Spleen (tissue), 11 donors: ENCODE measurements at regions not wholly inside any gene's neighbourhood (a gene's known extent, or its start where the extent isn't known, plus 50 kb on each side); places are given as distances from the start of the nearest gene placed in this dataset.

Experiments used
- DNase-seq: peaks from one replicate; pipeline ENCODE4 v3.0.0-alpha.2; 2020
- H3K27ac ChIP-seq, 8 donors: fragments of 200-600 bp; sonication (generic) in 7 of 8; 1 replicate in 4 of 8; 2 replicates in 4 of 8; pipeline versions ENCODE4 v1.5.0 to v1.8.0; 2016 to 2021; ENCODE audit warnings: inconsistent platforms in 4 of 8, mild to moderate bottlenecking in 4 of 8, moderate library complexity in 1 of 8
- H3K27me3 ChIP-seq, 7 donors: fragments of 200-600 bp; sonication (generic) in 6 of 7; replicated peaks in 1 of 7; 1 replicate in 4 of 7; 2 replicates in 3 of 7; pipeline versions ENCODE4 v1.5.0 to v1.8.0; 2016 to 2021; ENCODE audit warnings: inconsistent platforms in 3 of 7, mild to moderate bottlenecking in 1 of 7
- H3K36me3 ChIP-seq, 6 donors: fragments of 200-600 bp; sonication (generic) in 5 of 6; 1 replicate in 4 of 6; 2 replicates in 2 of 6; pipeline versions ENCODE4 v1.5.0 to v1.8.0; 2016 to 2021; ENCODE audit warnings: inconsistent platforms in 2 of 6
- H3K4me1 ChIP-seq, 6 donors: fragments of 200-600 bp; sonication (generic) in 5 of 6; 1 replicate in 3 of 6; 2 replicates in 3 of 6; pipeline versions ENCODE4 v1.5.0 to v1.8.0; 2016 to 2021; ENCODE audit warnings: inconsistent platforms in 3 of 6
- H3K4me3 ChIP-seq, 8 donors: fragments of 200-600 bp; sonication (generic) in 7 of 8; 1 replicate in 4 of 8; 2 replicates in 4 of 8; pipeline versions ENCODE4 v1.5.0 to v1.8.0; 2016 to 2021; ENCODE audit warnings: inconsistent platforms in 4 of 8, mild to moderate bottlenecking in 4 of 8, moderate library complexity in 2 of 8
- H3K9me3 ChIP-seq, 8 donors: fragments of 200-600 bp; sonication (generic) in 7 of 8; 1 replicate in 4 of 8; 2 replicates in 4 of 8; pipeline versions ENCODE4 v1.5.0 to v1.8.0; 2016 to 2021; ENCODE audit warnings: inconsistent platforms in 4 of 8
- CTCF ChIP-seq, 11 experiments: fragments of 200-600 bp in 7 of 11; fragments of 450-650 bp in 4 of 11; sonication (generic) in 4 of 11; IDR thresholded peaks in 8 of 11; conservative IDR thresholded peaks in 3 of 11; 1 replicate in 7 of 11; 2 replicates in 4 of 11; pipeline versions ENCODE4 v1.4.0 to v1.8.0; 2016 to 2021; ENCODE audit warnings: antibody characterized with exemption in 11 of 11, inconsistent platforms in 4 of 11, mild to moderate bottlenecking in 1 of 11
- POLR2A ChIP-seq, 3 donors: fragments of 450-650 bp; IDR thresholded peaks; one replicate each; pipeline ENCODE4 v1.5.1; 2017; ENCODE audit warnings: antibody characterized with exemption in 3 of 3, mild to moderate bottlenecking in 1 of 3
- POLR2AphosphoS5 ChIP-seq, 3 donors: sonication (generic); formaldehyde crosslinking; IDR thresholded peaks; one replicate each; pipeline ENCODE4 v1.5.1; 2017; ENCODE audit warnings: antibody characterized with exemption in 3 of 3
- WGBS, 5 donors: extraction: QIAGEN DNeasy Blood & Tissue Kit in 3 of 5; methylation state at CpG; one replicate each; pipeline versions ENCODE4 v1.1.5 to v1.1.7; 2013 to 2018; 5-methylcytosine and 5-hydroxymethylcytosine counted together
- intact Hi-C: fragments of 100-400 bp; cut with DNase I; formaldehyde crosslinking; loops from one replicate; pipeline ENCODE4 v1.15.0; 2023; ENCODE audit warnings: low total_unique reads
- donor health status: healthy with polysubstance abuse.
- donor health status: DM: no; HTN: no; CAD: no; lungs with moderate emphysema.
- donor health status: DM: no; HTN: no; CAD: no.
- donor health status: Bipolar disorder and iron deficiency.
- donor health status: healthy.
- donor health status: DM: no; HTN: no; CAD: no.
- donor health status: DM: yes; HTN: yes; CAD: no.

DNA sequence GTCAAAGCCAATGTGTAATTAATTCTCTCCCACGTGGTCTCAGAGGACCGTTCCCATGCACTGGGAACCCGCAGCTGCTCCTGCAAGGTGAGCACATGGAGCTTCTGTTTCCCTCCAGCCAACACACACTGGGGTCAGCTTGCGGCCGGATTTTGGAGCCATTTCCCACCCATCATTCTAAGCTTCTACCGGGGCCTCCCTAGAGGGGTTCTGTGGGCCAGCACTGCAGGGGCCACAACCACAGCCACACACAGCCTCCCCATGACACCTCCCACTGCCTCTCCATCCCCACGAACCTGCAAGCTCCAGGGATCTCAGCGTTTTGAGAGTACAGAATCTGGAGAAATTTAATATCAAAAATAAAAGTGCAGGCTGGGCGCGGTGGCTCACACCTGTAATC lies 120.7 kb upstream of the SOX1 start:
- peak; percentile 36 for DNase-seq
- no peaks in the 10 kb centered on the region for H3K4me1 ChIP-seq
- TF ChIP-seq POLR2AphosphoS5 (IDR thresholded peaks at IDR 0.05) (no peak), CTCF (IDR thresholded peaks at IDR 0.05 in 8 of 11, conservative IDR thresholded peaks at IDR 0.05 in 3 of 11) (no peak), POLR2A (IDR thresholded peaks at IDR 0.05) (no peak)
- 70 to 85% (median 76%) methylated on average over 9 to 10 of the region's 10 CpGs for WGBS, 5 donors
- H3K36me3 ChIP-seq, result no peaks in the 10 kb centered on the region
- peaks cover 0 to 25% (median 14%) of the 10 kb centered on the region in 8 donors for H3K9me3 ChIP-seq
- intact Hi-C loops, result no loop called here
- peaks cover 0 to 15% (median 0%) of the 10 kb centered on the region in 7 donors for H3K27me3 ChIP-seq
- no peak overlapping the region for H3K27ac ChIP-seq
- no peak overlapping the region for H3K4me3 ChIP-seq

DNA sequence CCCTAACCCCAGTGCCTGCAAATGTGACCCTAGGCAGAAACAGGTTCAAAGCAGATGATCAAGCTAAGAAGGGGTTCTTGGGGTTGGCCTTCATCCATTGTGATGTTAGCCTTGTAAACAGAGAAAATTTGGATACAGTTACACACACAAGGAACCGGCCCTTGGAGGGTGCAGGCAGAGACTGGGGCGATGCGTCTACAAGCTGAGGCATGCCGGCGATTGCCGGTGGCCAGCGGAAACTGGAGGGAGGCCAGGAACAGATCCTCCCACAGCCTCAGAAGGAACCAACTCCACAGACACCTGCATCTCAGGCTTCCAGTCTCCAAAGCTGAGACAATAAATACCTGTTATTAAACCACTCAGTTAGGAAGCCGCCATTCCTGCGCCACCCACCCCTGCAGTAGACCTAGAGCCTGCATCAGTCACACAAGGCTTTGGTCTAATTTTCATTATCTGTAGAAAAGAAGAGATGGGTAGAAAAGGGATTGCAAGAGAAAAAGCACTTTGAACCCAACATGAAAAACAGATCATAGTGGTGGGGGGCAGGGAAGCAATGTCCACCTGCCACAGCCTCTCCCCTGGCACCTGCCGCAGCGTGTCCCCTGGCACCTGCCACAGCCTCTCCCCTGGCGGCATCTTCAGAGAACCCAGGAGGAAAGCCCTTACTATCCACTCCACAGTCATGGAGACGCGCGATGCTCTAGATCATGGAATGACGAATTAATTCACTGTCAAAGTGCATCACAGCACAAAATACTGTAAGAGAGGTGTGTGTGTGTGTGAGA lies 119.7 kb upstream of the SOX1 start:
- Histone ChIP-seq H3K4me1 (no peaks in the 10 kb centered on the region), H3K4me3 (no peak overlapping the region), H3K36me3 (no peaks in the 10 kb centered on the region), H3K27ac (no peak overlapping the region), H3K9me3 (peaks cover 0 to 35% (median 17%) of the 10 kb centered on the region in 8 donors), H3K27me3 (peaks cover 0 to 15% (median 0%) of the 10 kb centered on the region in 7 donors)
- peak; percentile 41 for DNase-seq
- 87 to 92% (median 88%) methylated on average over 16 of the region's 16 CpGs for WGBS, 5 donors
- no peak for TF ChIP-seq POLR2AphosphoS5 (IDR thresholded peaks at IDR 0.05)
- no peak for TF ChIP-seq POLR2A (IDR thresholded peaks at IDR 0.05)
- no peak for TF ChIP-seq CTCF (IDR thresholded peaks at IDR 0.05 in 8 of 11, conservative IDR thresholded peaks at IDR 0.05 in 3 of 11)
- intact Hi-C loops, result no loop called here

DNA sequence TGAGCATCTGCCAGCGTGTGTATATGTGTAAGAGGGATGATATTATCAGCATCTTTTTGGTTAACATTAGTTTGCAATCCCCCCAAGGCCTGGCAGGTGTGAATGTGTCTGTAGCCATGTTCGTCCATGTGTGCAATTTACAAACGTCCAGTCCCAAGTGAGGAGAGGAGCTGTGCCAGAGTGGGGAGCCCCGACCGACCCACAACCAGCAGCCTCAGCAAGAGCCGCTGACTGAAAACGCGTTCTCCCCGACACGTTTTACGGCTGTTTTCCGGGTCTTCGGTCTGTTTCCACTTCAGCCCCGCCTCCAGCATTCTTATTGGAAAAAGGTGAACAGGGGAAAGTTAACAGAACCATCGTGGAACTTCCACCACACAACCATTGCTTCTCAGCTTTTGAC lies 119.1 kb upstream of the SOX1 start:
- H3K4me1 ChIP-seq, result no peaks in the 10 kb centered on the region
- peak; percentile 68 for DNase-seq
- H3K27ac ChIP-seq, result no peak overlapping the region
- TF ChIP-seq POLR2A (IDR thresholded peaks at IDR 0.05) (no peak), CTCF (IDR thresholded peaks at IDR 0.05 in 8 of 11, conservative IDR thresholded peaks at IDR 0.05 in 3 of 11) (no peak), POLR2AphosphoS5 (IDR thresholded peaks at IDR 0.05) (no peak)
- H3K36me3 ChIP-seq, result no peaks in the 10 kb centered on the region
- WGBS, 5 donors, result 69 to 78% (median 76%) methylated on average over 15 of the region's 15 CpGs
- H3K27me3 ChIP-seq, result peaks cover 0 to 15% (median 0%) of the 10 kb centered on the region in 7 donors
- intact Hi-C loops, result no loop called here
- peaks cover 0 to 35% (median 17%) of the 10 kb centered on the region in 8 donors for H3K9me3 ChIP-seq
- no peak overlapping the region for H3K4me3 ChIP-seq

DNA sequence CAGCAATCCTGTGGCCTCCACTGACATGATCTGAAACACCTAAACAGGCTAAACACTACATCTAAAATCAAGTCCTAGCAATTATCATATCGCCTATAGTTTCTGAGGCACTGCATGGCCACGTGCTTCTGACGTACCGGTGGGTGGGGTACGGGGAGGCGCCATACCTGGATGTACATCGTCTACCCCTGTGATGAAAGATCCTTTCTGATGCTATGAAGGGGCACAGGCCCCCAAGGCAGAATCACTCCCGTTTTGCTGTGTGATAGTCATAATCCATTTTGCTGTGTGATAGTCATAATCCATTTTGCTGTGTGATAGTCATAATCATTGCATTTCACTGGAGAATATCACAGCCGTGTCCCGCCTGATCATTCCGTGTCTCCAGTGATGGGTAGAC lies 118.7 kb upstream of the SOX1 start:
- WGBS, 5 donors, result 87 to 93% (median 89%) methylated on average over 11 of the region's 11 CpGs
- Histone ChIP-seq H3K9me3 (peaks cover 0 to 35% (median 17%) of the 10 kb centered on the region in 8 donors), H3K27ac (no peak overlapping the region), H3K27me3 (peaks cover 0 to 15% (median 0%) of the 10 kb centered on the region in 7 donors), H3K4me3 (no peak overlapping the region), H3K36me3 (no peaks in the 10 kb centered on the region), H3K4me1 (no peaks in the 10 kb centered on the region)
- peak; percentile 30 for DNase-seq
- intact Hi-C loops, result no loop called here
- TF ChIP-seq POLR2AphosphoS5 (IDR thresholded peaks at IDR 0.05) (no peak), CTCF (IDR thresholded peaks at IDR 0.05 in 8 of 11, conservative IDR thresholded peaks at IDR 0.05 in 3 of 11) (no peak), POLR2A (IDR thresholded peaks at IDR 0.05) (no peak)
